Mesothelial cell of epicardium (in vitro differentiated cells): ENCODE measurements at regions not wholly inside any gene's neighbourhood (a gene's known extent, or its start where the extent isn't known, plus 50 kb on each side); places are given as distances from the start of the nearest gene placed in this dataset.
"Not testable (repeated sequence)": the region's sequence is repeated elsewhere in the genome, so short reads cannot be mapped to it uniquely, and the experiment has no call there.

ENCODE experiments used
- DNase-seq, 2 experiments: peaks; one replicate each; pipeline ENCODE4 v3.0.0; 2021; ENCODE audit warnings: low spot score in 2 of 2; ENCODE audit not compliant: unreplicated experiment in 2 of 2
- H3K27ac Mint-ChIP-seq: 2 replicates; pipeline ENCODE4 v1.8.0; 2021; ENCODE audit warnings: mixed read lengths
- H3K27me3 Mint-ChIP-seq: 2 replicates; pipeline ENCODE4 v1.8.0; 2021; ENCODE audit warnings: low read depth, mixed read lengths
- H3K36me3 Mint-ChIP-seq: 2 replicates; pipeline ENCODE4 v1.8.0; 2021; ENCODE audit warnings: mixed read lengths
- H3K4me1 Mint-ChIP-seq: 2 replicates; pipeline ENCODE4 v1.8.0; 2021; ENCODE audit warnings: mixed read lengths
- H3K4me3 Mint-ChIP-seq: 2 replicates; pipeline ENCODE4 v1.8.0; 2021; ENCODE audit warnings: mild to moderate bottlenecking, moderate library complexity, mixed read lengths
- H3K9me3 Mint-ChIP-seq: 2 replicates; pipeline ENCODE4 v1.8.0; 2021; ENCODE audit warnings: mixed read lengths
- TF ChIP-seq, protein P1 (sequence below): fragments of 200-600 bp; sonication (generic); IDR thresholded peaks from one replicate; pipeline ENCODE4 v1.5.0; 2021; ENCODE audit warnings: antibody characterized with exemption; ENCODE audit not compliant: unreplicated experiment

GRCh38 chr3:128545120-128545752 is 52.2 kb upstream of the GATA2 start:
- peaks cover 32% of the 10 kb centered on the region for H3K9me3 Mint-ChIP-seq
- H3K27me3 Mint-ChIP-seq, result no peaks in the 10 kb centered on the region
- peaks cover 20% of the 10 kb centered on the region for H3K36me3 Mint-ChIP-seq
- DNase-seq, result no peak
- no peak overlapping the region for H3K27ac Mint-ChIP-seq
- no peak overlapping the region for H3K4me3 Mint-ChIP-seq
- TF ChIP-seq, protein P1, sequence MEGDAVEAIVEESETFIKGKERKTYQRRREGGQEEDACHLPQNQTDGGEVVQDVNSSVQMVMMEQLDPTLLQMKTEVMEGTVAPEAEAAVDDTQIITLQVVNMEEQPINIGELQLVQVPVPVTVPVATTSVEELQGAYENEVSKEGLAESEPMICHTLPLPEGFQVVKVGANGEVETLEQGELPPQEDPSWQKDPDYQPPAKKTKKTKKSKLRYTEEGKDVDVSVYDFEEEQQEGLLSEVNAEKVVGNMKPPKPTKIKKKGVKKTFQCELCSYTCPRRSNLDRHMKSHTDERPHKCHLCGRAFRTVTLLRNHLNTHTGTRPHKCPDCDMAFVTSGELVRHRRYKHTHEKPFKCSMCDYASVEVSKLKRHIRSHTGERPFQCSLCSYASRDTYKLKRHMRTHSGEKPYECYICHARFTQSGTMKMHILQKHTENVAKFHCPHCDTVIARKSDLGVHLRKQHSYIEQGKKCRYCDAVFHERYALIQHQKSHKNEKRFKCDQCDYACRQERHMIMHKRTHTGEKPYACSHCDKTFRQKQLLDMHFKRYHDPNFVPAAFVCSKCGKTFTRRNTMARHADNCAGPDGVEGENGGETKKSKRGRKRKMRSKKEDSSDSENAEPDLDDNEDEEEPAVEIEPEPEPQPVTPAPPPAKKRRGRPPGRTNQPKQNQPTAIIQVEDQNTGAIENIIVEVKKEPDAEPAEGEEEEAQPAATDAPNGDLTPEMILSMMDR, result no peak
- H3K4me1 Mint-ChIP-seq, result peaks cover 28% of the 10 kb centered on the region

- Mint-ChIP-seq H3K9me3 (peaks cover 32% of the 10 kb centered on the region), H3K36me3 (peaks cover 26% of the 10 kb centered on the region), H3K27me3 (no peaks in the 10 kb centered on the region), H3K4me3 (no peak overlapping the region), H3K4me1 (peaks cover 17% of the 10 kb centered on the region), H3K27ac (no peak overlapping the region)
- TF ChIP-seq, protein P1, result no peak
- DNase-seq, result no peak
Observed at GRCh38 chr3:128544190-128544589, 51.2 kb upstream of the GATA2 start.

DNA sequence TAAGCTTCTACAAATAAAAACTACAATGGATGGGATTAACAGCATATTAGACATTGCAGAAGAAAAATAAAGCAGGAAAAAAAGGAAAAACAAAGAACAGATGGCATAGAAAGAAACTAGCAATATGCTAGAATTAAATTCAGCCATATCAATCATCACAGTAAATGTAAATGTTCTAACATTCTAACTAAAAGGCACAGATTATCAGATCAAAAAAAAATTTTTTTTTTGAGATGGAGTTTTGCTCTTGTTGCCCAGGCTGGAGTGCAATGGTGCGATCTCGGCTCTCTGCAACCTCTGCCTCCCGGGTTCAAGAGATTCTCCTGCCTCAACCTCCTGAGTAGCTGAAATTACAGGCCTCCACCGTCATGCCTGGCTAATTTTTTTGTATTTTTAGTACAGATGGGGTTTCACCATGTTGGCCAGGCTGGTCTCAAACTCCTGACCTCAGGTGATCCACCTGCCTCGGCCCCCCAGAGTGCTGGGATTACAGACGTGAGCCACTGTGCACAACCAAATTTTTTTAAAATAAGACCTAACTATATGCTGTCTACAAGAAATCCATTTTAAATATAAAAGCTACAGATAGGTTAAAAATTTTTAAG is 50.7 kb upstream of the GATA2 start:
- Mint-ChIP-seq H3K36me3 (peaks cover 26% of the 10 kb centered on the region), H3K9me3 (peaks cover 32% of the 10 kb centered on the region), H3K4me1 (peaks cover 12% of the 10 kb centered on the region)
- H3K27ac Mint-ChIP-seq, H3K27me3 Mint-ChIP-seq, H3K4me3 Mint-ChIP-seq, DNase-seq: not testable (repeated sequence)
